ENCODE measurements at regions not wholly inside any gene's neighbourhood (a gene's known extent, or its start where the extent isn't known, plus 50 kb on each side); places are given as distances from the start of the nearest gene placed in this dataset.

- DNase-seq (ENCODE audit: low spot score) = no peak
Observed at GRCh38 chr3:182592747-182593146, 200.6 kb upstream of the ATP11B start.

GRCh38 chr3:182596676-182597410 lies 196.5 kb upstream of the ATP11B start:
- no peak for DNase-seq (ENCODE audit: low spot score)

GRCh38 chr3:182597621-182598041 lies 195.7 kb upstream of the ATP11B start:
- no peak for DNase-seq (ENCODE audit: low spot score)

GRCh38 chr3:182601597-182601996 lies 191.7 kb upstream of the ATP11B start:
- DNase-seq (ENCODE audit: low spot score) = no peak

GRCh38 chr3:182603501-182603900 lies 189.8 kb upstream of the ATP11B start:
- no peak for DNase-seq (ENCODE audit: low spot score)

- no peak for DNase-seq (ENCODE audit: low spot score)
Observed at GRCh38 chr3:182605882-182606611, 187.3 kb upstream of the ATP11B start.

- DNase-seq (ENCODE audit: low spot score) = no peak
Observed at GRCh38 chr3:182606905-182607504, 186.3 kb upstream of the ATP11B start.

GRCh38 chr3:182608832-182609231 lies 184.5 kb upstream of the ATP11B start:
- DNase-seq (ENCODE audit: low spot score) = no peak

GRCh38 chr3:182609575-182610156 lies 183.6 kb upstream of the ATP11B start:
- DNase-seq (ENCODE audit: low spot score) = no peak

GRCh38 chr3:182612332-182612731 lies 181.0 kb upstream of the ATP11B start:
- DNase-seq (ENCODE audit: low spot score) = no peak

- no peak for DNase-seq (ENCODE audit: low spot score)
Observed at GRCh38 chr3:182617500-182617899, 175.8 kb upstream of the ATP11B start.

GRCh38 chr3:182618085-182618732 lies 175.1 kb upstream of the ATP11B start:
- DNase-seq (ENCODE audit: low spot score) = no peak

- no peak for DNase-seq (ENCODE audit: low spot score)
Observed at GRCh38 chr3:182618981-182619591, 174.2 kb upstream of the ATP11B start.

- no peak for DNase-seq (ENCODE audit: low spot score)
Observed at GRCh38 chr3:182620723-182621434, 172.4 kb upstream of the ATP11B start.

- DNase-seq (ENCODE audit: low spot score) = no peak
Observed at GRCh38 chr3:182621435-182622240, 171.7 kb upstream of the ATP11B start.

GRCh38 chr3:182622241-182622545 lies 171.1 kb upstream of the ATP11B start:
- DNase-seq (ENCODE audit: low spot score) = no peak

- DNase-seq (ENCODE audit: low spot score) = no peak
Observed at GRCh38 chr3:182626484-182627467, 166.5 kb upstream of the ATP11B start.

- DNase-seq (ENCODE audit: low spot score) = no peak
Observed at GRCh38 chr3:182628531-182628930, 164.8 kb upstream of the ATP11B start.

GRCh38 chr3:182629521-182629920 lies 163.8 kb upstream of the ATP11B start:
- DNase-seq (ENCODE audit: low spot score) = no peak
